Osteocyte (in vitro differentiated cells): ENCODE measurements at regions not wholly inside any gene's neighbourhood (a gene's known extent, or its start where the extent isn't known, plus 50 kb on each side); places are given as distances from the start of the nearest gene placed in this dataset.
"Not testable (repeated sequence)": the region's sequence is repeated elsewhere in the genome, so short reads cannot be mapped to it uniquely, and the experiment has no call there.

ENCODE experiments used
- DNase-seq: peaks from one replicate; pipeline ENCODE4 v3.0.0; 2021; ENCODE audit warnings: mixed read lengths; ENCODE audit not compliant: unreplicated experiment; ENCODE audit errors: extremely low spot score
- H3K27ac Mint-ChIP-seq: one replicate; pipeline ENCODE4 v1.8.0; 2021; ENCODE audit warnings: mild to moderate bottlenecking, mixed read lengths; ENCODE audit not compliant: unreplicated experiment
- H3K27me3 Mint-ChIP-seq: one replicate; pipeline ENCODE4 v1.8.0; 2021; ENCODE audit warnings: mixed read lengths; ENCODE audit not compliant: unreplicated experiment
- H3K36me3 Mint-ChIP-seq: one replicate; pipeline ENCODE4 v1.8.0; 2021; ENCODE audit warnings: mixed read lengths; ENCODE audit not compliant: unreplicated experiment
- H3K4me1 Mint-ChIP-seq: one replicate; pipeline ENCODE4 v1.8.0; 2021; ENCODE audit warnings: mixed read lengths; ENCODE audit not compliant: unreplicated experiment
- H3K4me3 Mint-ChIP-seq: one replicate; pipeline ENCODE4 v1.8.0; 2021; ENCODE audit warnings: mild to moderate bottlenecking, moderate library complexity, mixed read lengths; ENCODE audit not compliant: unreplicated experiment
- H3K9me3 Mint-ChIP-seq: one replicate; pipeline ENCODE4 v1.8.0; 2021; ENCODE audit warnings: mixed read lengths; ENCODE audit not compliant: unreplicated experiment
- CTCF ChIP-seq: fragments of 200-600 bp; sonication (generic); IDR thresholded peaks from 2 replicates; pipeline ENCODE4 v1.5.0; 2021; ENCODE audit warnings: antibody characterized with exemption, mild to moderate bottlenecking, moderate library complexity

DNA sequence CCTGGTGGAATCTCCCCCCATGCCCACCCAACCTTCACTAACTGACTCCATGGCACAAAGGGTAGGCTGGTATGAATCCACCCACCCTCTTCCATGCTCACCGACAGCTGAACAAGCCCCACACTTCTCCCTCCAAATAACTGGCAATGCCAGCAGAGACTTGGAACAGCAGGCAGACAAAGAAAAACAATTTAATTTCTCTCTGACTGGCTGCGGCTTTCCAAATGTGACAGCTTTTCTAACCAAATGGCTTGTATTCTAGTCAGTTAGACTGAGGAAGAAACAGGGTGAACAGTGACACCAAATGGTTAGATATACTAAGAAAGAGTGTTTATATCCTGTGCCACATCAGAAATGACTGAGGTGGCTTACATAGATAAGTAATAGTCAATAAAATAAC lies 199.3 kb upstream of the ADAMTS3 start:
- DNase-seq = no peak

DNA sequence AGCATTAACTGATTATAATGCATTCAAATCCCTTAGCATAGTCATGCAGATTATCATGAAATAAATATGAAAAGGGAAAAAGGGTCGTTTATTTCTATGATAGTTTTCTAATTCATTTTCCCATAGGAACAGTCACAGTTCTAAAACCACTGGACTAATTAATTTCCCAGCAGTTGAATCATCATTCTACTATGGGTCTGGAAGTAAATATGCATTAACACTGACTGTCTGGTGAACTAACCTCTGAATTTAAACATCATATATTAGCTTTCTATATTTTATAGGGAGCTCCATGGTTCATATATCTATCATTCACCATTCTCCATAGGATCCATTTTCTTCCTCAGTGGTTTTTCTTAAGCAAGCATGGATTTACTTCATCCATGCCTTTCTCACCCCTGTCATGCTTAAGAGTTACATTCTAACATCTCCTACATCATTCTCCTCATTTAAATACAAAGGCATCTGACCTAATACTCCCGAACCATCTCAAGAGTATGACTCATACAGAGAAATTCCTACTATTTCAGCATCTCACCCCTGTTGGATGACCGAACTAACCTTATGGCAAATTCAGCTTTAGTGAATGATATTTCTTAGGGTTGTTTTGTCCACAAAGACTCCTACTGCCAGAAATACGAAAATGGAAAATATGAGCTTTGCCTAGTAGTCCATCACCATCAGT lies 198.7 kb upstream of the ADAMTS3 start:
- H3K4me3 Mint-ChIP-seq = no peak overlapping the region
- no peaks in the 10 kb centered on the region for H3K36me3 Mint-ChIP-seq
- no peak for DNase-seq

More for the DNA sequence above, 199.3 kb upstream of the ADAMTS3 start:
- no peak for TF ChIP-seq CTCF
- H3K4me1 Mint-ChIP-seq = peaks cover 5% of the 10 kb centered on the region
- H3K4me3 Mint-ChIP-seq = no peak overlapping the region
- peaks cover 7% of the 10 kb centered on the region for H3K27me3 Mint-ChIP-seq
- H3K27ac Mint-ChIP-seq = no peak overlapping the region
- H3K9me3 Mint-ChIP-seq = no peaks in the 10 kb centered on the region
- no peaks in the 10 kb centered on the region for H3K36me3 Mint-ChIP-seq

GRCh38 chr4:72765788-72766187 lies 196.8 kb upstream of the ADAMTS3 start:
- H3K9me3 Mint-ChIP-seq, H3K36me3 Mint-ChIP-seq, H3K27ac Mint-ChIP-seq, DNase-seq, H3K4me3 Mint-ChIP-seq, H3K4me1 Mint-ChIP-seq: not testable (repeated sequence)
- peaks cover 11% of the 10 kb centered on the region for H3K27me3 Mint-ChIP-seq

More for the DNA sequence above, 198.7 kb upstream of the ADAMTS3 start:
- no peak for TF ChIP-seq CTCF
- Mint-ChIP-seq H3K4me1 (peaks cover 5% of the 10 kb centered on the region), H3K27ac (no peak overlapping the region), H3K9me3 (no peaks in the 10 kb centered on the region), H3K27me3 (peaks cover 7% of the 10 kb centered on the region)

- peaks cover 15% of the 10 kb centered on the region for H3K27me3 Mint-ChIP-seq
- no peaks in the 10 kb centered on the region for H3K9me3 Mint-ChIP-seq
- DNase-seq = no peak
- no peak for TF ChIP-seq CTCF
- no peaks in the 10 kb centered on the region for H3K4me1 Mint-ChIP-seq
- H3K4me3 Mint-ChIP-seq = no peak overlapping the region
- no peaks in the 10 kb centered on the region for H3K36me3 Mint-ChIP-seq
- H3K27ac Mint-ChIP-seq = no peak overlapping the region
Measured at GRCh38 chr4:72761368-72762038, 192.5 kb upstream of the ADAMTS3 start.

- H3K4me3 Mint-ChIP-seq, DNase-seq, H3K36me3 Mint-ChIP-seq, H3K4me1 Mint-ChIP-seq, H3K27ac Mint-ChIP-seq, H3K27me3 Mint-ChIP-seq: not testable (repeated sequence)
- peaks cover 40% of the 10 kb centered on the region for H3K9me3 Mint-ChIP-seq
Measured at GRCh38 chr4:72753414-72753813, 184.4 kb upstream of the ADAMTS3 start.

GRCh38 chr4:72744103-72744725 lies 175.2 kb upstream of the ADAMTS3 start:
- H3K27ac Mint-ChIP-seq = no peak overlapping the region
- H3K4me1 Mint-ChIP-seq = no peaks in the 10 kb centered on the region
- DNase-seq = no peak

More at GRCh38 chr4:72744103-72744725, 175.2 kb upstream of the ADAMTS3 start:
- no peak for TF ChIP-seq CTCF
- Mint-ChIP-seq H3K36me3 (no peaks in the 10 kb centered on the region), H3K4me3 (no peak overlapping the region), H3K27me3 (peaks cover 2% of the 10 kb centered on the region), H3K9me3 (no peaks in the 10 kb centered on the region)
